Activated naive CD4-positive, alpha-beta T cell treated with Interleukin-2 at 50 U/mL for 16 hours (primary cell): ENCODE measurements at regions not wholly inside any gene's neighbourhood (a gene's known extent, or its start where the extent isn't known, plus 50 kb on each side); places are given as distances from the start of the nearest gene placed in this dataset.
"Not testable (repeated sequence)": the region's sequence is repeated elsewhere in the genome, so short reads cannot be mapped to it uniquely, and the experiment has no call there.

Experiments
- DNase-seq: peaks from one replicate; pipeline ENCODE4 v3.0.0-alpha.2; 2020

- no peak for DNase-seq
Measured at GRCh38 chr11:87753143-87753542, 422.1 kb downstream of the RAB38 start.

GRCh38 chr11:87743007-87743406, 432.2 kb downstream of the RAB38 start:
- DNase-seq = no peak

- DNase-seq = no peak
Measured at GRCh38 chr11:87740968-87741367, 434.3 kb downstream of the RAB38 start.

- no peak for DNase-seq
Measured at GRCh38 chr11:87740451-87740850, 434.8 kb downstream of the RAB38 start.

GRCh38 chr11:87739766-87740165, 435.5 kb downstream of the RAB38 start:
- DNase-seq = no peak

- no peak for DNase-seq
Measured at GRCh38 chr11:87739261-87739660, 436.0 kb downstream of the RAB38 start.

GRCh38 chr11:87736928-87737327, 438.3 kb downstream of the RAB38 start:
- no peak for DNase-seq

GRCh38 chr11:87726506-87726905, 448.7 kb downstream of the RAB38 start:
- DNase-seq = no peak

GRCh38 chr11:87724358-87724757, 450.9 kb downstream of the RAB38 start:
- DNase-seq = no peak

- no peak for DNase-seq
Measured at GRCh38 chr11:87722756-87723565, 452.3 kb downstream of the RAB38 start.

- DNase-seq = no peak
Measured at GRCh38 chr11:87719326-87720073, 455.7 kb downstream of the RAB38 start.

GRCh38 chr11:87712802-87713202, 462.4 kb downstream of the RAB38 start:
- DNase-seq = no peak

GRCh38 chr11:87712391-87712790, 462.9 kb downstream of the RAB38 start:
- DNase-seq = no peak

- not testable (repeated sequence) for DNase-seq
Measured at GRCh38 chr11:87703589-87703988, 471.7 kb downstream of the RAB38 start.

GRCh38 chr11:87675993-87676392, 499.2 kb downstream of the RAB38 start:
- no peak for DNase-seq

- DNase-seq = no peak
Measured at GRCh38 chr11:87666730-87667129, 508.5 kb downstream of the RAB38 start.

GRCh38 chr11:87662287-87662686, 513.0 kb downstream of the RAB38 start:
- no peak for DNase-seq

- DNase-seq = no peak
Measured at GRCh38 chr11:87660926-87661660, 514.1 kb downstream of the RAB38 start.

- DNase-seq = no peak
Measured at GRCh38 chr11:87659807-87660206, 515.4 kb downstream of the RAB38 start.

- DNase-seq = no peak
Measured at GRCh38 chr11:87645626-87646025, 529.6 kb downstream of the RAB38 start.

GRCh38 chr11:87639753-87640364, 535.4 kb downstream of the RAB38 start:
- DNase-seq = no peak

- DNase-seq = no peak
Measured at GRCh38 chr11:87635001-87635400, 540.2 kb downstream of the RAB38 start.

- DNase-seq = no peak
Measured at GRCh38 chr11:87634331-87634730, 540.9 kb downstream of the RAB38 start.
